Prostate gland (tissue), 2 donors: ENCODE measurements at regions not wholly inside any gene's neighbourhood (a gene's known extent, or its start where the extent isn't known, plus 50 kb on each side); places are given as distances from the start of the nearest gene placed in this dataset.

ENCODE experiments used
- DNase-seq: peaks from one replicate; pipeline ENCODE4 v3.0.0-alpha.2; 2019; ENCODE audit warnings: low spot score
- H3K27ac ChIP-seq, 2 donors: fragments of 200-600 bp; sonication (generic); 2 replicates each; pipeline ENCODE4 v1.5.1; 2017 to 2019
- H3K27me3 ChIP-seq: fragments of 200-600 bp; sonication (generic); replicated peaks from 2 replicates; pipeline ENCODE4 v1.5.1; 2019; ENCODE audit not compliant: insufficient read depth
- H3K36me3 ChIP-seq, 2 donors: fragments of 200-600 bp; sonication (generic); 1 replicate in 1 of 2; 2 replicates in 1 of 2; pipeline versions ENCODE4 v1.5.1 to v1.8.1; 2017 to 2019
- H3K4me1 ChIP-seq: fragments of 200-600 bp; sonication (generic); replicated peaks from 2 replicates; pipeline ENCODE4 v1.5.1; 2019
- H3K4me3 ChIP-seq, 2 donors: fragments of 200-600 bp; sonication (generic); 2 replicates each; pipeline ENCODE4 v1.5.1; 2017 to 2019
- H3K9me3 ChIP-seq: fragments of 200-600 bp; sonication (generic); 2 replicates; pipeline ENCODE4 v1.5.1; 2017
- CTCF ChIP-seq, 4 experiments: fragments of 200-600 bp in 2 of 4; fragments of 450-650 bp in 2 of 4; sonication (generic) in 2 of 4; IDR thresholded peaks; 1 replicate in 3 of 4; 2 replicates in 1 of 4; pipeline ENCODE4 v1.5.1; 2016 to 2019; ENCODE audit warnings: antibody characterized with exemption in 4 of 4, mild to moderate bottlenecking in 2 of 4, moderate library complexity in 2 of 4
- POLR2A ChIP-seq: fragments of 450-650 bp; IDR thresholded peaks from one replicate; pipeline ENCODE4 v1.6.1; 2016; ENCODE audit warnings: antibody characterized with exemption, mild to moderate bottlenecking
- POLR2AphosphoS5 ChIP-seq: sonication (generic); formaldehyde crosslinking; IDR thresholded peaks from one replicate; pipeline ENCODE4 v1.6.1; 2017; ENCODE audit warnings: antibody characterized with exemption
- WGBS: methylation state at CpG from one replicate; pipeline ENCODE4 v1.1.5; 2018; 5-methylcytosine and 5-hydroxymethylcytosine counted together
- intact Hi-C: fragments of 100-400 bp; cut with DNase I; formaldehyde crosslinking; loops from one replicate; pipeline ENCODE4 v1.14.2; 2022

- H3K27ac ChIP-seq: no peak overlapping the region
- intact Hi-C loops: no loop called here
- no peak for TF ChIP-seq POLR2AphosphoS5
- no peak for TF ChIP-seq POLR2A
- no peak for TF ChIP-seq CTCF (IDR thresholded peaks at IDR 0.05)
- no peaks in the 10 kb centered on the region for H3K9me3 ChIP-seq
- no peaks in the 10 kb centered on the region for H3K27me3 ChIP-seq
- H3K36me3 ChIP-seq: no peaks in the 10 kb centered on the region
- H3K4me3 ChIP-seq: no peak overlapping the region
- H3K4me1 ChIP-seq: no peaks in the 10 kb centered on the region
- no peak for DNase-seq
Observed at GRCh38 chr6:94498099-94498498, 1078.7 kb upstream of the EPHA7 start.

- Histone ChIP-seq H3K4me1 (no peaks in the 10 kb centered on the region), H3K4me3 (no peak overlapping the region), H3K27me3 (no peaks in the 10 kb centered on the region), H3K36me3 (no peaks in the 10 kb centered on the region), H3K27ac (no peak overlapping the region), H3K9me3 (no peaks in the 10 kb centered on the region)
- no peak for TF ChIP-seq POLR2A
- TF ChIP-seq CTCF (IDR thresholded peaks at IDR 0.05): no peak
- TF ChIP-seq POLR2AphosphoS5: no peak
- intact Hi-C loops: no loop called here
- WGBS: 89% methylated on average over 1 of the region's 1 CpG
- no peak for DNase-seq
Observed at GRCh38 chr6:94494500-94494899, 1075.1 kb upstream of the EPHA7 start.

- Histone ChIP-seq H3K9me3 (no peaks in the 10 kb centered on the region), H3K4me1 (no peaks in the 10 kb centered on the region), H3K27ac (no peak overlapping the region), H3K4me3 (no peak overlapping the region), H3K36me3 (no peaks in the 10 kb centered on the region), H3K27me3 (no peaks in the 10 kb centered on the region)
- no peak for DNase-seq
- TF ChIP-seq POLR2A: no peak
- TF ChIP-seq POLR2AphosphoS5: no peak
- no peak for TF ChIP-seq CTCF (IDR thresholded peaks at IDR 0.05)
- intact Hi-C loops: no loop called here
Observed at GRCh38 chr6:94487371-94487770, 1068.0 kb upstream of the EPHA7 start.

GRCh38 chr6:94478133-94479005, 1059.0 kb upstream of the EPHA7 start:
- WGBS: 41% methylated on average over 3 of the region's 3 CpGs
- DNase-seq: no peak
- intact Hi-C loops: no loop called here

More at GRCh38 chr6:94478133-94479005, 1059.0 kb upstream of the EPHA7 start:
- Histone ChIP-seq H3K4me3 (no peak overlapping the region), H3K36me3 (no peaks in the 10 kb centered on the region), H3K27me3 (no peaks in the 10 kb centered on the region), H3K4me1 (no peaks in the 10 kb centered on the region), H3K27ac (no peak overlapping the region), H3K9me3 (no peaks in the 10 kb centered on the region)
- TF ChIP-seq POLR2AphosphoS5 (no peak), POLR2A (no peak), CTCF (IDR thresholded peaks at IDR 0.05) (no peak)
